Fibroblast of mammary gland (primary cell): ENCODE measurements at regions not wholly inside any gene's neighbourhood (a gene's known extent, or its start where the extent isn't known, plus 50 kb on each side); places are given as distances from the start of the nearest gene placed in this dataset.

ENCODE experiments used
- DNase-seq: peaks from one replicate; pipeline ENCODE4 v3.0.0-alpha.2; 2010; ENCODE audit warnings: low read depth
- H3K4me3 ChIP-seq: 2 replicates; pipeline ENCODE4 v1.5.1; 2011; ENCODE audit warnings: low read depth, mild to moderate bottlenecking, low read length, moderate library complexity; ENCODE audit not compliant: control insufficient read depth
- TF ChIP-seq, protein P1 (sequence below): conservative IDR thresholded peaks from 2 replicates; pipeline ENCODE4 v1.5.1; 2011; ENCODE audit warnings: low read depth, low read length, inconsistent platforms; ENCODE audit not compliant: control insufficient read depth, insufficient read depth

- TF ChIP-seq, protein P1, sequence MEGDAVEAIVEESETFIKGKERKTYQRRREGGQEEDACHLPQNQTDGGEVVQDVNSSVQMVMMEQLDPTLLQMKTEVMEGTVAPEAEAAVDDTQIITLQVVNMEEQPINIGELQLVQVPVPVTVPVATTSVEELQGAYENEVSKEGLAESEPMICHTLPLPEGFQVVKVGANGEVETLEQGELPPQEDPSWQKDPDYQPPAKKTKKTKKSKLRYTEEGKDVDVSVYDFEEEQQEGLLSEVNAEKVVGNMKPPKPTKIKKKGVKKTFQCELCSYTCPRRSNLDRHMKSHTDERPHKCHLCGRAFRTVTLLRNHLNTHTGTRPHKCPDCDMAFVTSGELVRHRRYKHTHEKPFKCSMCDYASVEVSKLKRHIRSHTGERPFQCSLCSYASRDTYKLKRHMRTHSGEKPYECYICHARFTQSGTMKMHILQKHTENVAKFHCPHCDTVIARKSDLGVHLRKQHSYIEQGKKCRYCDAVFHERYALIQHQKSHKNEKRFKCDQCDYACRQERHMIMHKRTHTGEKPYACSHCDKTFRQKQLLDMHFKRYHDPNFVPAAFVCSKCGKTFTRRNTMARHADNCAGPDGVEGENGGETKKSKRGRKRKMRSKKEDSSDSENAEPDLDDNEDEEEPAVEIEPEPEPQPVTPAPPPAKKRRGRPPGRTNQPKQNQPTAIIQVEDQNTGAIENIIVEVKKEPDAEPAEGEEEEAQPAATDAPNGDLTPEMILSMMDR: no peak
- DNase-seq: no peak
- H3K4me3 ChIP-seq: no peak overlapping the region
Observed at GRCh38 chr12:87642245-87642644, 387.0 kb downstream of the C12orf50 start.

- peak; percentile 14 for DNase-seq
- TF ChIP-seq, protein P1: no peak
- H3K4me3 ChIP-seq: no peak overlapping the region
Observed at GRCh38 chr12:87618199-87618598, 411.0 kb downstream of the C12orf50 start.

GRCh38 chr12:87612996-87613395 is 416.2 kb downstream of the C12orf50 start:
- TF ChIP-seq, protein P1: no peak
- no peak for DNase-seq
- no peak overlapping the region for H3K4me3 ChIP-seq

DNA sequence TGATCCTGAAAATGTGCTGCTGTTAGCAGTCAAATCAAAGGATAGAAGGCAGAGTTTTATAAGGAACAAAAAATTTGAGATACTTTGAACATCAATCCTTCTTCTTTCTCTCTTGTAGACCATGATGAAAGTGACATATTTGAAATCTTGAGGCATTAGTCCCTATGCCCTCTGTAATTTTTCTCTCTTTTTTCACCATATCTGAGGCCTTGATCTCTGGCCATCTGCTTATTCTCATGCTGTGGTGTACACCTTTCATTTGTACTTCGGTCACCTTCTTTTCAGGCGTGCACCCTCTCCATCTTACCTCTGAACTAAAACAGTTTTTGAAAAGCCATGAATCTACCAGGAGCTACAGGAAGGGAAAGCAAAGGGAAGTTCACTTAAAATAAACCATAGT is 420.9 kb downstream of the C12orf50 start:
- TF ChIP-seq, protein P1: no peak
- H3K4me3 ChIP-seq: no peak overlapping the region
- DNase-seq: no peak

DNA sequence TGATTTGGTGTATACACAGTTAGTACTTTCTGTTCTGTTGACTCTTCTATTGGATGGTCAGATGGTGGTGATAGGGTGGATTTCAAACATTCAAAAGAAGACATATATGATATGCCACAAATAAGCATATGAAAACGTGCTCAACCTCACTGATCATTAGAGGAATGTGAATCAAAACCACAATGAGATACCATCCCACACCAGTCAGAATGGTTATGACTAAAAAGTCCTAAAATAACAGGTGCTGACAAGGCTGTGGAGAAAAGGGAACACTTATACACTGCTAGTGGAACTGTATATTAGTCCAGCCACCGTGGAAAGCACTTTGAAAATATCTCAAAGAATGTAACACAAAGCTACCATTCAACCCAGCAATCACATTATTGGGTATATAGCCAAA is 425.5 kb downstream of the C12orf50 start:
- H3K4me3 ChIP-seq: no peak overlapping the region
- no peak for DNase-seq
- TF ChIP-seq, protein P1: no peak

- TF ChIP-seq, protein P1: no peak
- H3K4me3 ChIP-seq: no peak overlapping the region
- DNase-seq: no peak
Observed at GRCh38 chr12:87599459-87599858, 429.7 kb downstream of the C12orf50 start.

DNA sequence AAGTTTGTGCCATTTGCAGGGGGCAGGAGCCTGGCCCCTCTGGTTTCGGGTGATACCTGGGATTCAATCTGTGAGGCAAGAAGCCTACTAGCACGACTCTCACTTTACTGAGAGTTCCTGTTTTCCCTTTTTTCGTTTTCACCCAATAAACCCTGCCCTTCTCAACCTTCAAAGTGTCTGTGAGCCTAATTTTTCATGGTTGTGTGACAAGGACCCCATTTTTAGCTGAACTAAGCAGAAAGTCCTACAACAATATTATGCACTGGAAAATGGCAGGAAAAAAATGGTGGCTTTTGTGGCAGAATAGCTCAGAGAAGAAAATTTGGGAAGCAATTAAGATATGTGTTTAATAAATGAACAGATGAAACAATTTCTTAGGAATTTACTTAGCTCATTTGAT is 432.1 kb downstream of the C12orf50 start:
- TF ChIP-seq, protein P1: no peak
- H3K4me3 ChIP-seq: no peak overlapping the region
- DNase-seq: no peak
